HFF-Myc (cell line): ENCODE measurements at regions not wholly inside any gene's neighbourhood (a gene's known extent, or its start where the extent isn't known, plus 50 kb on each side); places are given as distances from the start of the nearest gene placed in this dataset.

Experiments
- DNase-seq: peaks from one replicate; pipeline ENCODE4 v3.0.0-alpha.2; 2011; ENCODE audit warnings: low read depth; ENCODE audit errors: extremely low read depth
- H3K4me3 ChIP-seq: replicated peaks from 2 replicates; pipeline ENCODE4 v1.5.1; 2011; ENCODE audit warnings: low read depth, mild to moderate bottlenecking, control low read depth, low read length
- TF ChIP-seq, protein P1 (sequence below): IDR thresholded peaks from 2 replicates; pipeline ENCODE4 v1.5.1; 2012; ENCODE audit warnings: mild to moderate bottlenecking, low read depth, low read length, control low read depth; ENCODE audit errors: missing control alignments

DNA sequence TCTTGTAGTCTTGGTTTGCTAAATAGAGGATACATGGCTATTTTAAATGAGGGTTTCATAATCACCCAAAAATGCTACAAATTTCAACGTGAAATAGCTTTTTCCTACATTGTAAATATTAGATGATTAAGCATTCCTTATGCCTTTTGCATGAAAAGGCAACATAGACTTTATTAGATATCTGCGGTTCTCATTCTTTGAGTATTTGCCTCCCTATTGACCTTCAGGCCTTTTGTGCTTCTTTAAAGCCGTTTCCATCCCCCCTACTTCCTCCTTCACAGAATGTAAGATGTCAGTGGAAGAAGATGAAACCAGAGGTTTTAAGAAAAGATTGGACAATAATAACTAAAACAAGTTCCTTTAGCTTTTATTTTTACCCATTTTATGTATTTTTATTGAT lies 144.1 kb downstream of the UBE2E3 start:
- no peak overlapping the region for H3K4me3 ChIP-seq
- TF ChIP-seq, protein P1, sequence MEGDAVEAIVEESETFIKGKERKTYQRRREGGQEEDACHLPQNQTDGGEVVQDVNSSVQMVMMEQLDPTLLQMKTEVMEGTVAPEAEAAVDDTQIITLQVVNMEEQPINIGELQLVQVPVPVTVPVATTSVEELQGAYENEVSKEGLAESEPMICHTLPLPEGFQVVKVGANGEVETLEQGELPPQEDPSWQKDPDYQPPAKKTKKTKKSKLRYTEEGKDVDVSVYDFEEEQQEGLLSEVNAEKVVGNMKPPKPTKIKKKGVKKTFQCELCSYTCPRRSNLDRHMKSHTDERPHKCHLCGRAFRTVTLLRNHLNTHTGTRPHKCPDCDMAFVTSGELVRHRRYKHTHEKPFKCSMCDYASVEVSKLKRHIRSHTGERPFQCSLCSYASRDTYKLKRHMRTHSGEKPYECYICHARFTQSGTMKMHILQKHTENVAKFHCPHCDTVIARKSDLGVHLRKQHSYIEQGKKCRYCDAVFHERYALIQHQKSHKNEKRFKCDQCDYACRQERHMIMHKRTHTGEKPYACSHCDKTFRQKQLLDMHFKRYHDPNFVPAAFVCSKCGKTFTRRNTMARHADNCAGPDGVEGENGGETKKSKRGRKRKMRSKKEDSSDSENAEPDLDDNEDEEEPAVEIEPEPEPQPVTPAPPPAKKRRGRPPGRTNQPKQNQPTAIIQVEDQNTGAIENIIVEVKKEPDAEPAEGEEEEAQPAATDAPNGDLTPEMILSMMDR: no peak
- no peak for DNase-seq

DNA sequence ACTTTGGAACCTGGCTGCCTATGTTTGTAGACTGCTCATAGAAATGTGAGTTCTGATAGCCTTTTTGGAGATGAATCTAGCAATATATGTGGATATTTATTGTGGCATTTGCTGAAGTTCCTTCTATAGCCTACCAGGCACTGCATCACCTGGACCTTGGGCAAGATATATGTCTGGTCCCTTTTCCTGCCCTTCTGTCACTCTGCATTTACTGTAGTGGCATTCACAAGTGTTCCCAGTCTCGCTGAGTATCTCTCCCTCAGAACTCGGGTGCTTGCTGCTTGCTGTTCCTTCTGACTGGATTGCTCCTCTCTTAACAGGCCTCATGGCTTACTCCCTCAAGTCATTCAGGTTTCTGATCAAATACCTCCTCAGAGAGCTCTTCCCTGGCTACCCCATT lies 145.0 kb downstream of the UBE2E3 start:
- TF ChIP-seq, protein P1: no peak
- DNase-seq: no peak
- no peak overlapping the region for H3K4me3 ChIP-seq

DNA sequence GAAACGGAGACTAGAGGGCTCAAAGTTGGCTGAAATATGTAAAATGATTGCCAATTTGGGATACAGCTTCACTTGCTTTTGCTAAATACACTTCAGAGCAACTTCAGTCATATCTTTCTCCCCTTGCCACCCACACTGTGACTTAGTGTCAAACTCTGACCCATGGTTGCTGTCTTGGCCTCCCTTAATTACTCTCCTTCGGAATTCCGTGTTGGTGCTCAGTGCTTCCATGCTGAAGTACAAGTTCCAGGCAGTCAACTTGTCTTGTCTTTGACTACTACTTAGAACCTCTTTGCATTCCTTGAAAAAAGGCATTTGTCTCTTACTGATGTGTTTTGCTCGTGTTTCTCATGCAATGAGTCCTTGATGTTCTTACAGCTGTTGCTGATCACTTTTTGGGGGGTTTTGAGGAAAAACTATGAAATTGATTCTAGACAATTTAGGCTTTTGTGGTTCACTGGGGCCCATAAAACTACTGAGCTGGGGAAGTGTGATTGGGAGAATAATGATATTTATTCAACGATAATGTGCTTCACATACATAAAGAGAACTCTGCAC lies 146.0 kb downstream of the UBE2E3 start:
- no peak overlapping the region for H3K4me3 ChIP-seq
- no peak for DNase-seq
- TF ChIP-seq, protein P1: no peak

DNA sequence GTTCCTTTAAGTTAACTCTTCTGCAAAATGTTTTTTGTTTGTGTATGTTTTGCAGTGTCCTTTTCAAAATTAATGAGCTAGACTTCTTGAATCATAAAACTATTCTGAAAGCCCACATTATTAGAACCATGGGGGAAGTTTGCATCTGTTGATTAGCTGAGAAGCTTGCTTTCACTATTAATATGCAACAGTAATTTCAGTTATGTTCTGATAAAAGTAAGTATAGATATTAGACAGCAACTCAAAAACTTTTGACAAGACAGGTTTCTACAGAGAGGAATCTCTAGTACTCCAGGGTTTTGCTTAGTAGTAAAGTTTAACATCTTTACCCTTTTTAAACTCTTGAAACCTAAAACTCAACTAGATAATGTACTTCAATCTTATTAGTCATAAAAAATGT lies 147.8 kb downstream of the UBE2E3 start:
- DNase-seq: no peak
- TF ChIP-seq, protein P1: no peak

DNA sequence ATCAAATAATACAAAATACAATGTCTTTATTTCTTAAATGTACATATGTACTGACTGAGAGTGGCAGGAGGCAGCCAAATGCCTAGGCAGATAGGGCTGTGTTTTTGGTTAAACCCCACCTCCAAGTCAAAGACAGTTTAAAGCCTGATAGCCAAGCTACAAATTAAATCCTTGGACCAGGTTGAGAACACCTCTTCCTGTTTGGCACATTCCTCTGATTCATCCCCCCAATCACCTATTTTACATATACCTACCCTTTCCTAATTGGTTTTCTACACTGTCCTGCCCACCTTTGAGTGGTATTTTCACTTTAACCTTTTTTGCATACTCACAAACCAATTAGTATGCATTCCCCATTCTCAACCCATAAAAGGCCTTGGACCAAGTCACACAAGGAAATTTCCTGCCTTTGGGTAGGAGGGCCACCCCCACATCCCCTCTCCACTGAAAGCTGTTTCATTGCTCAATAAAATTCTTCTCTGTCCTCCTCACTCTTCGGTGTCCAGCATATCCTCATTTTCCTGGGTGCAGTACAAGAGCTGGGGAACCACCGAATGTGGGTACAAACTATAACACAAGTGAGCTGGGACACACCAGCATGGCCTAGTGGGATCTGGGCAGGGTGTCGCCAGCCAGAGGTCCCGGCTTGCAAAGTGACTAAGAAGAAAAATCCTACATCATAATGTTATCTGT lies 149.1 kb downstream of the UBE2E3 start:
- TF ChIP-seq, protein P1: no peak
- no peak for DNase-seq
- no peak overlapping the region for H3K4me3 ChIP-seq

More for the DNA sequence above, 147.8 kb downstream of the UBE2E3 start:
- H3K4me3 ChIP-seq: no peak overlapping the region

DNA sequence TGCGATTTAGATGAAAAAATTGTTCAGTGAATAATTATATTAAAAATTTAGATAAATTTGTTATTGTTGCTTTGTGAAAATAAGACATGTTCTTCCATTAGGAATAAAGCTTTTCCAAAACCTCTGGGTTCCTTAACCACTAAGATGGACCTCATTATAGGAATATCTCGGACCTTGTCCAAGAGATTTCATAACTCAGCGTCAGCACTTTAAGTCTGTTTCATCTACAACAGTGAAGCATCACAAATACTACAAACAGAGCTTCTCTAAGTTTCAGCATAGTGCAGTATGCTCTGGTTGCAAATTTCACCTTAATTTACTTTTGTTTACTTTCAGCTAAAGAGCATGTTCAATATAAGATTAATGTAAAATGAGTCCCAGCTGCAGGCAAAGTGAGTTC lies 150.3 kb downstream of the UBE2E3 start:
- TF ChIP-seq, protein P1: no peak
- no peak overlapping the region for H3K4me3 ChIP-seq
- DNase-seq: no peak
